Prostate gland (tissue), 2 donors: ENCODE measurements at regions not wholly inside any gene's neighbourhood (a gene's known extent, or its start where the extent isn't known, plus 50 kb on each side); places are given as distances from the start of the nearest gene placed in this dataset.
"Not testable (repeated sequence)": the region's sequence is repeated elsewhere in the genome, so short reads cannot be mapped to it uniquely, and the experiment has no call there.

Source experiments
- POLR2A ChIP-seq: fragments of 450-650 bp; IDR thresholded peaks from one replicate; pipeline ENCODE4 v1.6.1; 2016; ENCODE audit warnings: antibody characterized with exemption, mild to moderate bottlenecking
- TF ChIP-seq, protein P1 (sequence below), 4 experiments: fragments of 200-600 bp in 2 of 4; fragments of 450-650 bp in 2 of 4; sonication (generic) in 2 of 4; IDR thresholded peaks; 1 replicate in 3 of 4; 2 replicates in 1 of 4; pipeline ENCODE4 v1.5.1; 2016 to 2019; ENCODE audit warnings: antibody characterized with exemption in 4 of 4, mild to moderate bottlenecking in 2 of 4, moderate library complexity in 2 of 4

GRCh38 chr22:22795639-22796038, 92.0 kb upstream of the IGLL5 start:
- TF ChIP-seq, protein P1, sequence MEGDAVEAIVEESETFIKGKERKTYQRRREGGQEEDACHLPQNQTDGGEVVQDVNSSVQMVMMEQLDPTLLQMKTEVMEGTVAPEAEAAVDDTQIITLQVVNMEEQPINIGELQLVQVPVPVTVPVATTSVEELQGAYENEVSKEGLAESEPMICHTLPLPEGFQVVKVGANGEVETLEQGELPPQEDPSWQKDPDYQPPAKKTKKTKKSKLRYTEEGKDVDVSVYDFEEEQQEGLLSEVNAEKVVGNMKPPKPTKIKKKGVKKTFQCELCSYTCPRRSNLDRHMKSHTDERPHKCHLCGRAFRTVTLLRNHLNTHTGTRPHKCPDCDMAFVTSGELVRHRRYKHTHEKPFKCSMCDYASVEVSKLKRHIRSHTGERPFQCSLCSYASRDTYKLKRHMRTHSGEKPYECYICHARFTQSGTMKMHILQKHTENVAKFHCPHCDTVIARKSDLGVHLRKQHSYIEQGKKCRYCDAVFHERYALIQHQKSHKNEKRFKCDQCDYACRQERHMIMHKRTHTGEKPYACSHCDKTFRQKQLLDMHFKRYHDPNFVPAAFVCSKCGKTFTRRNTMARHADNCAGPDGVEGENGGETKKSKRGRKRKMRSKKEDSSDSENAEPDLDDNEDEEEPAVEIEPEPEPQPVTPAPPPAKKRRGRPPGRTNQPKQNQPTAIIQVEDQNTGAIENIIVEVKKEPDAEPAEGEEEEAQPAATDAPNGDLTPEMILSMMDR (IDR thresholded peaks at IDR 0.05) = not testable (repeated sequence)
- TF ChIP-seq POLR2A = not testable (repeated sequence)
